T-cell (primary cell): ENCODE measurements at regions not wholly inside any gene's neighbourhood (a gene's known extent, or its start where the extent isn't known, plus 50 kb on each side); places are given as distances from the start of the nearest gene placed in this dataset.

ENCODE experiments used
- ATAC-seq, 4 experiments: fragments of 200-7000 bp in 3 of 4; fragments of 150-1000 bp in 1 of 4; cut with Tn5 transposase; replicated peaks in 1 of 4; 1 replicate in 3 of 4; 2 replicates in 1 of 4; pipeline ENCODE4 v1.10.0; 2021; ENCODE audit warnings: moderate library complexity in 3 of 4, mild to moderate bottlenecking in 2 of 4, moderate number of reproducible peaks in 1 of 4
- CTCF ChIA-PET, 2 donors: fragments of 300-600 bp; sonication (Branson Sonifier 250); formaldehyde crosslinking; loops; one replicate each; lab custom pipeline; 2022; ENCODE audit warnings: antibody characterized with exemption in 2 of 2; lab: Charles Lee
- POLR2A ChIA-PET, 2 donors: fragments of 300-600 bp; sonication (Branson Sonifier 250); formaldehyde crosslinking; loops; one replicate each; lab custom pipeline; 2022; ENCODE audit warnings: antibody characterized with exemption in 2 of 2; lab: Charles Lee
- DNase-seq, 35 experiments: peaks; one replicate each; pipeline versions ENCODE4 v3.0.0 to v3.0.0-alpha.2; 2013 to 2023
- H3K27ac ChIP-seq: one replicate; pipeline ENCODE4 v1.5.1; 2013; ENCODE audit warnings: low read length
- H3K27me3 ChIP-seq, 2 experiments: replicated peaks in 1 of 2; 1 replicate in 1 of 2; 2 replicates in 1 of 2; pipeline versions ENCODE4 v1.6.1 to v1.7.0; 2013; ENCODE audit warnings: low read length in 1 of 2, mixed read lengths in 1 of 2; ENCODE audit not compliant: control insufficient read depth in 2 of 2, insufficient read depth in 2 of 2; ENCODE audit errors: extremely low read depth in 1 of 2
- H3K36me3 ChIP-seq, 2 donors: 1 replicate in 1 of 2; 2 replicates in 1 of 2; pipeline versions ENCODE4 v1.6.1 to v1.7.0; 2013; ENCODE audit warnings: low read length in 1 of 2; ENCODE audit not compliant: control insufficient read depth in 2 of 2, insufficient read depth in 1 of 2; ENCODE audit errors: extremely low read depth in 1 of 2
- H3K4me1 ChIP-seq, 2 experiments: 1 replicate in 1 of 2; 2 replicates in 1 of 2; pipeline versions ENCODE4 v1.6.1 to v1.7.0; 2013; ENCODE audit warnings: low read length in 2 of 2, mixed read lengths in 1 of 2; ENCODE audit not compliant: insufficient read depth in 2 of 2, control insufficient read depth in 1 of 2; ENCODE audit errors: extremely low read depth in 1 of 2
- H3K4me3 ChIP-seq, 2 donors: 1 replicate in 1 of 2; 2 replicates in 1 of 2; pipeline versions ENCODE4 v1.5.1 to v1.7.0; 2013; ENCODE audit warnings: mild to moderate bottlenecking in 2 of 2, low read length in 1 of 2, moderate library complexity in 1 of 2; ENCODE audit not compliant: control insufficient read depth in 1 of 2; ENCODE audit errors: extremely low read depth in 1 of 2
- H3K9me3 ChIP-seq: 2 replicates; pipeline ENCODE4 v1.7.0; 2013
- H3K27ac Mint-ChIP-seq, 2 donors: one replicate each; pipeline ENCODE4 v1.8.0; 2020 to 2021; ENCODE audit warnings: mild to moderate bottlenecking in 2 of 2, mixed read lengths in 2 of 2
- H3K27me3 Mint-ChIP-seq, 2 donors: one replicate each; pipeline ENCODE4 v1.8.0; 2021 to 2022; ENCODE audit warnings: mixed read lengths in 2 of 2
- H3K36me3 Mint-ChIP-seq: one replicate; pipeline ENCODE4 v1.8.0; 2021; ENCODE audit warnings: mixed read lengths
- H3K4me1 Mint-ChIP-seq, 3 donors: one replicate each; pipeline ENCODE4 v1.8.0; 2020 to 2022; ENCODE audit warnings: mixed read lengths in 3 of 3, mild to moderate bottlenecking in 1 of 3
- H3K4me3 Mint-ChIP-seq, 3 donors: one replicate each; pipeline ENCODE4 v1.8.0; 2020 to 2022; ENCODE audit warnings: mild to moderate bottlenecking in 3 of 3, mixed read lengths in 3 of 3, moderate library complexity in 3 of 3
- H3K9me3 Mint-ChIP-seq, 3 donors: one replicate each; pipeline ENCODE4 v1.8.0; 2020 to 2022; ENCODE audit warnings: mixed read lengths in 3 of 3
- WGBS: methylation state at CpG from one replicate; pipeline ENCODE4 v1.1.5; 2013; ENCODE audit warnings: missing lambda C conversion rate; ENCODE audit not compliant: insufficient coverage; 5-methylcytosine and 5-hydroxymethylcytosine counted together

DNA sequence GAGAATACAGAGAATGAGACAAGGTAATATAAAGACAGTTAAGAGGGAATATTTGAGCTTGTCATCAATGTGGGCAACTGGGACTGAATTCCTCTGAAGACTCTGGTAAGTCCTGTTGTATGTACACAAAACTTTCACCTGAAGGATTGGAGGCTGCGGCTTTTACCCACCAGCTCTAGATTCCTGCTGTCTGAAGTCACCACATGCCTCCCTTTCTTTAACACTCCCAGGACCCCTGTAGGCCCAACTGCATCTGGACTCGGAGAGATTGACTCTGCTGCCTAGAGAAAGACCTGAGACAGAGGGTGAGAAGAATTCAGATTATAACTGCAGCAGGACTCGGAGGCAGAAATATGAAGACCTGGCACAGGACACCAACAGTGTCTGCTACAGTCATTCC, 1048.0 kb downstream of the PDHA2 start:
- no peaks in the 10 kb centered on the region for H3K4me1 ChIP-seq
- H3K27ac ChIP-seq = no peak overlapping the region
- H3K9me3 ChIP-seq = no peaks in the 10 kb centered on the region
- H3K4me3 ChIP-seq = no peak overlapping the region
- 63% methylated on average over 1 of the region's 3 CpGs for WGBS
- H3K4me3 Mint-ChIP-seq = no peak overlapping the region
- no peak overlapping the region for H3K27ac Mint-ChIP-seq
- H3K36me3 Mint-ChIP-seq = no peaks in the 10 kb centered on the region
- CTCF ChIA-PET = no interaction called here
- peaks cover 3 to 8% (median 4%) of the 10 kb centered on the region in 3 donors for H3K9me3 Mint-ChIP-seq
- no peaks in the 10 kb centered on the region for H3K27me3 ChIP-seq
- no peaks in the 10 kb centered on the region for H3K36me3 ChIP-seq
- no peak for ATAC-seq
- no peak for DNase-seq
- POLR2A ChIA-PET = no interaction called here
- H3K4me1 Mint-ChIP-seq = no peaks in the 10 kb centered on the region
- no peaks in the 10 kb centered on the region for H3K27me3 Mint-ChIP-seq

DNA sequence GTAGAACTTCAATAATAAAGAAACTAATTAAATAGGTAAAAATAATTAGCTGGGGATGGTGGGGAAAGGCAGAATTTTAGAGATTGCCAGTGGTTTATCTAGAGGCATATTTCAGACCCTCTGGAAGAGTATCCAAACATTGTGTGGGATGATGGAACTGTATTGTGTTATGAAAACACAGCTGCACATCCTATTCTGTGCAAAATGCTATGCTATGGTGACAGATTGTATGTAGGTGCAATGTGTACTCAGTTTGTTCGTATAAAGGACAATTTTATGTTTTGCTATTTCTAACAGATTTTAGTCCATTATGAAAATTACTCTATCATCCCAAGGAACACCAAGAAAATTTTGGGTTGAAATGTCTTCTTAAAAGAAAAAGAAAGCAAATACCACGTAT, 1054.7 kb downstream of the PDHA2 start:
- H3K27ac ChIP-seq = no peak overlapping the region
- ATAC-seq (no peak), DNase-seq (no peak)
- Mint-ChIP-seq H3K4me1 (no peaks in the 10 kb centered on the region), H3K9me3 (peaks cover 0 to 14% (median 12%) of the 10 kb centered on the region in 3 donors), H3K27me3 (no peaks in the 10 kb centered on the region), H3K27ac (no peak overlapping the region), H3K36me3 (no peaks in the 10 kb centered on the region), H3K4me3 (no peak overlapping the region)
- CTCF ChIA-PET = no interaction called here
- no CpG with 5 or more reads among the region's 2 CpGs for WGBS
- no peak overlapping the region for H3K4me3 ChIP-seq
- H3K9me3 ChIP-seq = no peaks in the 10 kb centered on the region
- no peaks in the 10 kb centered on the region for H3K36me3 ChIP-seq
- no peaks in the 10 kb centered on the region for H3K4me1 ChIP-seq
- POLR2A ChIA-PET = no interaction called here
- H3K27me3 ChIP-seq = no peaks in the 10 kb centered on the region

DNA sequence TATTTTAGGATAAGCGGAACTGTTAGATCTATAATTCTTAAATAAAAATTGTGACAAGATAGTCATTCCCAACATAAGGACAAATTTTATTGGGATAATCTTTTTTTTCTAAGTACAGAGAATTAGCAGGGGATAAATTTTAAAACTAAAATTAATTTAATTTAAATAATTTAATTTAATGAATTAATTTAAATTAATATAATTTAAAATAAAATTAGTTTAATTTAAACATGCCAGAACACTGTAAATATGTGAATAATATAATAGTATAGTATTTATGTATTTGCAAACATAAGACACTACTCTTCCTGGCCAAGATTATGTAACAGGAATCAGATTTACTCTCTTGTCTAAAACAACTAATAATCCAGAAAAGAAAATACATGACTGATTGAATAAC, 1055.9 kb downstream of the PDHA2 start:
- Mint-ChIP-seq H3K27ac (no peak overlapping the region), H3K4me3 (no peak overlapping the region), H3K36me3 (no peaks in the 10 kb centered on the region), H3K27me3 (no peaks in the 10 kb centered on the region), H3K9me3 (peaks cover 0 to 13% (median 7%) of the 10 kb centered on the region in 3 donors), H3K4me1 (no peaks in the 10 kb centered on the region)
- Histone ChIP-seq H3K9me3 (no peaks in the 10 kb centered on the region), H3K27ac (no peak overlapping the region), H3K4me1 (no peaks in the 10 kb centered on the region), H3K36me3 (no peaks in the 10 kb centered on the region), H3K4me3 (no peak overlapping the region), H3K27me3 (no peaks in the 10 kb centered on the region)
- ATAC-seq = no peak
- no CpG with 5 or more reads among the region's 1 CpG for WGBS
- DNase-seq = no peak
- ChIA-PET CTCF (no interaction called here), POLR2A (no interaction called here)

DNA sequence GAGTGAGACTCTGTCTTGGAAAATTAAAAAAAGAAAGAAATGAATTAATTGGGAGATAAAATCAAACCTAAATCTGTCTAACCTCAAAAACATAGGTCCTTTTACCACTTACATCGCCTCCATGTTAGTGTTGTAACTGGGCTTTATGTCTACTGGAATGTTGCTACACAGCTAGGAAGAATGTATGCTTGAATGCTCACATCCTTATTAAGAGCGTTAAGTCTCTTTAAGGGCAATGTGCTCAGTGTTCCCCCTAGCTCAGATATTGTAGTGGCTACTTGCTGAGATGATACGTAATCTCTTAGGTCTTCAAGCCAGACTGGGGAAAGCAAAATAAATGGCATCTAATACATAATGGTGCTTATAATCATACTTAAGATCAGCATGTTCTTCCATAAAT, 1072.8 kb downstream of the PDHA2 start:
- ChIA-PET CTCF (no interaction called here), POLR2A (no interaction called here)
- no peaks in the 10 kb centered on the region for H3K9me3 ChIP-seq
- Mint-ChIP-seq H3K36me3 (no peaks in the 10 kb centered on the region), H3K27me3 (no peaks in the 10 kb centered on the region), H3K9me3 (peaks cover 2 to 7% (median 5%) of the 10 kb centered on the region in 3 donors), H3K4me3 (no peak overlapping the region), H3K27ac (no peak overlapping the region), H3K4me1 (no peaks in the 10 kb centered on the region)
- H3K36me3 ChIP-seq = no peaks in the 10 kb centered on the region
- no peak for DNase-seq
- no peak overlapping the region for H3K27ac ChIP-seq
- no CpG with 5 or more reads among the region's 3 CpGs for WGBS
- no peak overlapping the region for H3K4me3 ChIP-seq
- H3K27me3 ChIP-seq = no peaks in the 10 kb centered on the region
- no peak for ATAC-seq
- no peaks in the 10 kb centered on the region for H3K4me1 ChIP-seq

DNA sequence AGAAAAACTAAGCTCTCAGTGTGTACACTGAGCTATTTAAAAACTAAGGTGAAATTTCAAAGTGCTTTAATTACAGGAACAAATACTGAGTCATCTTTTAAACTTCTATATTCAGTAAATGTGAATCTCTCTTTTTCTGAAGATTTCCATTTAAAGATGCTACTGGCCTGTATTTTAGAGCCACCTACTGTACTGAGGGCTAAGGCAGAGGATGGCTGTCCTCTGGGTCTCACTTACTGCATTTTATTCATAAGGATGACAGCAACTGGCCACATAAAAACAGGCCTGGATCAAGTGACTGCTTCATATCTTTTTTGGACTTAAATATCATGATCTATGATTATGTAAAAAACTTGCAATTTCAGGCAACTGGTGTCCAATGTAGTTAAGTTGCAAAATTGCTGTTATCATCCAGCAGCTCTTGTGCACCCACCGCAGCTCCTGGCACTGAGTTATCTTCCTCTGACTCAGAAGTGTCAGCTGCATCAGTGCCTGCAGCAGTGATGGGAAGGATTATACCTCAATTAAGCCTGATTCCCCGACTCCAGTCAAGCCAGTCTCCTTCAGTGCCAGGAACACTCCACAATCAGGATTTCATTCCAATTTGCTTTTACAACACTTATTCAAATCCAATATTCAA, 1073.7 kb downstream of the PDHA2 start:
- H3K4me3 ChIP-seq = no peak overlapping the region
- POLR2A ChIA-PET = no interaction called here
- H3K9me3 Mint-ChIP-seq = peaks cover 0 to 7% (median 4%) of the 10 kb centered on the region in 3 donors

DNA sequence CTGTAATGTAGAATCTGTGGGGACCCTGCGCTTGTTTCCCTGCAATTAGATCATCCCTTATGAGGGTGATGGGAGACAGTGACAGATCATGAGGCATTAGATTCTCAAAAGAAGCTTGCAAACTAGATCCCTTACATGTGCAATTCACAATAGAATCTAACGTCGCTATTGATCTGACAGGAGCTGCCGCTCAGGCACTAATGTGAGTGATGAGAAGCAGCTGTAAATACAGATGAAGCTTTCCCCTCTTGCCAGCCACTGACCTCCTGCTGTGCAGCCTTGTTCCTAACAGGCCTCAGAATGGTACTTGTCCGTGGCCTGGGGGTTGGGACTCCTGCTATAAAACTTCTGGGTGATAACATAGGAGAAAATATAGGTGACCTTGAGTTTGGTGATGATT, 1076.8 kb downstream of the PDHA2 start:
- DNase-seq (no peak), ATAC-seq (no peak)
- H3K4me1 Mint-ChIP-seq = no peaks in the 10 kb centered on the region
- Histone ChIP-seq H3K4me1 (no peaks in the 10 kb centered on the region), H3K9me3 (no peaks in the 10 kb centered on the region), H3K27ac (no peak overlapping the region), H3K27me3 (no peaks in the 10 kb centered on the region), H3K4me3 (no peak overlapping the region), H3K36me3 (no peaks in the 10 kb centered on the region)
- no peaks in the 10 kb centered on the region for H3K36me3 Mint-ChIP-seq
- H3K4me3 Mint-ChIP-seq = no peak overlapping the region
- H3K27me3 Mint-ChIP-seq = no peaks in the 10 kb centered on the region
- CTCF ChIA-PET = no interaction called here
- H3K27ac Mint-ChIP-seq = no peak overlapping the region
- POLR2A ChIA-PET = no interaction called here
- WGBS = no CpG with 5 or more reads among the region's 5 CpGs
- H3K9me3 Mint-ChIP-seq = peaks cover 2 to 19% (median 4%) of the 10 kb centered on the region in 3 donors

More for the DNA sequence above, 1073.7 kb downstream of the PDHA2 start:
- no peaks in the 10 kb centered on the region for H3K36me3 Mint-ChIP-seq
- Histone ChIP-seq H3K9me3 (no peaks in the 10 kb centered on the region), H3K4me1 (no peaks in the 10 kb centered on the region), H3K36me3 (no peaks in the 10 kb centered on the region), H3K27me3 (no peaks in the 10 kb centered on the region), H3K27ac (no peak overlapping the region)
- ATAC-seq = no peak
- no peaks in the 10 kb centered on the region for H3K27me3 Mint-ChIP-seq
- no peak overlapping the region for H3K27ac Mint-ChIP-seq
- H3K4me1 Mint-ChIP-seq = no peaks in the 10 kb centered on the region
- H3K4me3 Mint-ChIP-seq = no peak overlapping the region
- no peak for DNase-seq
- 63% methylated on average over 1 of the region's 2 CpGs for WGBS
- CTCF ChIA-PET = no interaction called here

DNA sequence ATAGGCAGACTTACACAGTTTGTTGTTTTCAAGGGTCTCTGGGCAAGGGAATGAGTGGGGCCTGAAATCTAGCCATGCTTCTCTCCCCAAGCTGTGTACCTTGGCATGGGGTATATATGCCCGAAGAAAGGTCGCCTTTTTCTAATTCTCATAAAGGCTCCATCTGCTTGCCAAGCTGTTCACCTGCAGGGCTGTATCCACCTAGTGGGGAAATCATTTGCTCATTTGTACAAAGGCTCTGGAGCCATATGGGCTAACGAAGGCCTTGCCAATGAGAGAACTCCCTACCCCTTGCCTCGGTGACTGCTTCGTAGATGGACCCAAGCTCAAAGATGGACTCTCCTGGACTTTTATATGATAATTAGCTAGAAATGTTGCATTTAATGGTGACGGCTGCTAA, 1097.0 kb downstream of the PDHA2 start:
- H3K4me1 ChIP-seq = no peaks in the 10 kb centered on the region
- no peak for ATAC-seq
- Mint-ChIP-seq H3K4me1 (no peaks in the 10 kb centered on the region), H3K36me3 (no peaks in the 10 kb centered on the region), H3K4me3 (no peak overlapping the region), H3K9me3 (peaks cover 0 to 5% (median 0%) of the 10 kb centered on the region in 3 donors), H3K27me3 (no peaks in the 10 kb centered on the region), H3K27ac (no peak overlapping the region)
- ChIA-PET CTCF (no interaction called here), POLR2A (no interaction called here)
- no peak overlapping the region for H3K27ac ChIP-seq
- H3K4me3 ChIP-seq = no peak overlapping the region
- no CpG with 5 or more reads among the region's 6 CpGs for WGBS
- no peaks in the 10 kb centered on the region for H3K27me3 ChIP-seq
- no peaks in the 10 kb centered on the region for H3K9me3 ChIP-seq
- no peaks in the 10 kb centered on the region for H3K36me3 ChIP-seq
- no peak for DNase-seq
